GM12891 (cell line): ENCODE measurements at regions not wholly inside any gene's neighbourhood (a gene's known extent, or its start where the extent isn't known, plus 50 kb on each side); places are given as distances from the start of the nearest gene placed in this dataset.

Source experiments
- DNase-seq: peaks from one replicate; pipeline ENCODE4 v3.0.0; 2011; ENCODE audit warnings: low spot score; ENCODE audit not compliant: insufficient read length
- FAIRE-seq: peaks from 2 replicates; lab custom pipeline; 2011; peaks lifted over from hg19 to GRCh38; lab: Jason Lieb, UNC
- PAX5 ChIP-seq: IDR thresholded peaks from 2 replicates; pipeline ENCODE4 v1.6.1; 2011; ENCODE audit warnings: low read length, moderate library complexity, mild to moderate bottlenecking; ENCODE audit not compliant: insufficient read depth, severe bottlenecking
- POLR2A ChIP-seq: IDR thresholded peaks from 2 replicates; pipeline ENCODE4 v1.6.1; 2011; ENCODE audit warnings: low read depth, low read length, control low read depth
- POLR2AphosphoS5 ChIP-seq: IDR thresholded peaks from 2 replicates; pipeline ENCODE4 v1.6.1; 2011; ENCODE audit warnings: low read depth, low read length, control low read depth
- POU2F2 ChIP-seq: IDR thresholded peaks from 2 replicates; pipeline ENCODE4 v1.6.1; 2011; ENCODE audit warnings: low read depth, mild to moderate bottlenecking, control low read depth, low read length, moderate library complexity
- SPI1 ChIP-seq: IDR thresholded peaks from 2 replicates; pipeline ENCODE4 v1.6.1; 2011; ENCODE audit warnings: low read depth, low read length, control low read depth
- TAF1 ChIP-seq: IDR thresholded peaks from 2 replicates; pipeline ENCODE4 v1.6.1; 2011; ENCODE audit warnings: low read depth, low read length, control low read depth

GRCh38 chr21:35923971-35924370 lies 136.4 kb downstream of the SETD4 start:
- no peak for FAIRE-seq
- no peak for TF ChIP-seq POLR2A
- TF ChIP-seq SPI1, result no peak
- no peak for TF ChIP-seq POLR2AphosphoS5
- no peak for TF ChIP-seq POU2F2
- TF ChIP-seq TAF1, result no peak
- no peak for TF ChIP-seq PAX5
- no peak for DNase-seq

GRCh38 chr21:35922618-35923017 lies 137.7 kb downstream of the SETD4 start:
- DNase-seq, result no peak
- FAIRE-seq, result no peak
- TF ChIP-seq POLR2AphosphoS5, result no peak
- no peak for TF ChIP-seq SPI1
- no peak for TF ChIP-seq TAF1
- no peak for TF ChIP-seq PAX5
- no peak for TF ChIP-seq POLR2A
- no peak for TF ChIP-seq POU2F2

- TF ChIP-seq TAF1 (no peak), POLR2A (no peak), POLR2AphosphoS5 (no peak), PAX5 (no peak), SPI1 (no peak), POU2F2 (no peak)
- no peak for DNase-seq
- no peak for FAIRE-seq
Measured at GRCh38 chr21:35921471-35921870, 138.9 kb downstream of the SETD4 start.

GRCh38 chr21:35920436-35920835 lies 139.9 kb downstream of the SETD4 start:
- FAIRE-seq, result no peak
- TF ChIP-seq POU2F2 (no peak), PAX5 (no peak)
- no peak for DNase-seq

GRCh38 chr21:35915030-35915429 lies 145.3 kb downstream of the SETD4 start:
- no peak for FAIRE-seq
- TF ChIP-seq POU2F2 (no peak), POLR2AphosphoS5 (no peak), PAX5 (no peak), POLR2A (no peak), SPI1 (no peak), TAF1 (no peak)
- no peak for DNase-seq

GRCh38 chr21:35911412-35912191 lies 148.7 kb downstream of the SETD4 start:
- TF ChIP-seq POU2F2, result no peak
- TF ChIP-seq POLR2AphosphoS5, result no peak
- TF ChIP-seq POLR2A, result no peak
- no peak for TF ChIP-seq TAF1
- TF ChIP-seq PAX5, result no peak
- TF ChIP-seq SPI1, result no peak
- FAIRE-seq (no peak), DNase-seq (no peak)

- TF ChIP-seq POLR2A, result no peak
- TF ChIP-seq TAF1, result no peak
- no peak for FAIRE-seq
Measured at GRCh38 chr21:35909456-35910223, 150.7 kb downstream of the SETD4 start.

GRCh38 chr21:35908311-35909078 lies 151.8 kb downstream of the SETD4 start:
- DNase-seq, result no peak
- no peak for FAIRE-seq
- TF ChIP-seq POU2F2 (no peak), POLR2AphosphoS5 (no peak), PAX5 (no peak), TAF1 (no peak), POLR2A (no peak), SPI1 (no peak)

More at GRCh38 chr21:35909456-35910223, 150.7 kb downstream of the SETD4 start:
- DNase-seq, result no peak

- FAIRE-seq (no peak), DNase-seq (no peak)
- TF ChIP-seq TAF1 (no peak), SPI1 (no peak), POLR2AphosphoS5 (no peak), POU2F2 (no peak), PAX5 (no peak), POLR2A (no peak)
Measured at GRCh38 chr21:35906586-35906985, 153.7 kb downstream of the SETD4 start.

- DNase-seq, result no peak
- TF ChIP-seq POLR2A, result no peak
- no peak for TF ChIP-seq SPI1
- no peak for TF ChIP-seq TAF1
- TF ChIP-seq POU2F2, result no peak
- TF ChIP-seq POLR2AphosphoS5, result no peak
- no peak for TF ChIP-seq PAX5
- FAIRE-seq, result no peak
Measured at GRCh38 chr21:35905963-35906345, 154.4 kb downstream of the SETD4 start.
